Fibroblast of villous mesenchyme (primary cell): ENCODE measurements at regions not wholly inside any gene's neighbourhood (a gene's known extent, or its start where the extent isn't known, plus 50 kb on each side); places are given as distances from the start of the nearest gene placed in this dataset.
A peak's percentile ranks its signal among the peaks of the same experiment; 100 is the strongest.

Source experiments
- DNase-seq: peaks from one replicate; pipeline ENCODE4 v3.0.0-alpha.2; 2010; ENCODE audit warnings: low read depth
- H3K4me3 ChIP-seq: 2 replicates; pipeline ENCODE4 v1.5.1; 2011; ENCODE audit warnings: low read depth, mild to moderate bottlenecking, low read length
- CTCF ChIP-seq: IDR thresholded peaks from 2 replicates; pipeline ENCODE4 v1.5.1; 2012; ENCODE audit warnings: low read depth, mild to moderate bottlenecking, low read length; ENCODE audit not compliant: insufficient read depth

GRCh38 chr1:149846593-149847466 is 52.5 kb upstream of the BOLA1 start:
- no peak for TF ChIP-seq CTCF
- DNase-seq, result no peak
- no peak overlapping the region for H3K4me3 ChIP-seq

GRCh38 chr1:149848340-149849110 is 50.8 kb upstream of the BOLA1 start:
- H3K4me3 ChIP-seq, result peak overlapping the region; percentile 77
- no peak for TF ChIP-seq CTCF
- DNase-seq, result peak; percentile 20

GRCh38 chr1:149849111-149849946 is 50.0 kb upstream of the BOLA1 start:
- H3K4me3 ChIP-seq, result peak overlapping the region; percentile 77
- no peak for TF ChIP-seq CTCF
- no peak for DNase-seq
